NB4 (cell line): ENCODE measurements at regions not wholly inside any gene's neighbourhood (a gene's known extent, or its start where the extent isn't known, plus 50 kb on each side); places are given as distances from the start of the nearest gene placed in this dataset.

Experiments
- DNase-seq: peaks from one replicate; pipeline ENCODE4 v3.0.0; 2010; ENCODE audit warnings: low read depth
- H3K4me3 ChIP-seq: one replicate; pipeline ENCODE4 v1.5.1; 2011; ENCODE audit warnings: mild to moderate bottlenecking, low read depth, low read length, moderate library complexity
- CTCF ChIP-seq: IDR thresholded peaks from one replicate; pipeline ENCODE4 v1.5.1; 2012; ENCODE audit warnings: low read depth, low read length
- MAX ChIP-seq: IDR thresholded peaks from 2 replicates; pipeline ENCODE4 v1.6.1; 2011; ENCODE audit warnings: low read depth, low read length
- MYC ChIP-seq: IDR thresholded peaks from 2 replicates; pipeline ENCODE4 v1.6.1; 2011; ENCODE audit warnings: low read depth, low read length
- POLR2A ChIP-seq: IDR thresholded peaks from 2 replicates; pipeline ENCODE4 v1.6.1; 2011; ENCODE audit warnings: mild to moderate bottlenecking; ENCODE audit not compliant: insufficient read length; ENCODE audit errors: extremely low read depth

- TF ChIP-seq CTCF (no peak), MAX (no peak), MYC (no peak), POLR2A (no peak)
- DNase-seq, result no peak
- H3K4me3 ChIP-seq, result no peak overlapping the region
Observed at GRCh38 chr1:72892461-72892860, 610.1 kb upstream of the NEGR1 start.

- TF ChIP-seq MAX, result no peak
- TF ChIP-seq CTCF, result no peak
- no peak for TF ChIP-seq MYC
- TF ChIP-seq POLR2A, result no peak
- H3K4me3 ChIP-seq, result no peak overlapping the region
- no peak for DNase-seq
Observed at GRCh38 chr1:72891976-72892375, 609.6 kb upstream of the NEGR1 start.

GRCh38 chr1:72885841-72886240, 603.5 kb upstream of the NEGR1 start:
- DNase-seq, result no peak
- TF ChIP-seq MYC (no peak), POLR2A (no peak), MAX (no peak), CTCF (no peak)
- H3K4me3 ChIP-seq, result no peak overlapping the region

- no peak for TF ChIP-seq POLR2A
- TF ChIP-seq CTCF, result no peak
- TF ChIP-seq MYC, result no peak
- no peak for TF ChIP-seq MAX
- H3K4me3 ChIP-seq, result no peak overlapping the region
- DNase-seq, result no peak
Observed at GRCh38 chr1:72885017-72885416, 602.7 kb upstream of the NEGR1 start.

- TF ChIP-seq CTCF, result no peak
- TF ChIP-seq MAX, result no peak
- no peak for TF ChIP-seq POLR2A
- TF ChIP-seq MYC, result no peak
- no peak overlapping the region for H3K4me3 ChIP-seq
- no peak for DNase-seq
Observed at GRCh38 chr1:72869873-72870272, 587.5 kb upstream of the NEGR1 start.

GRCh38 chr1:72869441-72869840, 587.1 kb upstream of the NEGR1 start:
- H3K4me3 ChIP-seq, result no peak overlapping the region
- TF ChIP-seq MAX, result no peak
- no peak for TF ChIP-seq POLR2A
- TF ChIP-seq CTCF, result no peak
- TF ChIP-seq MYC, result no peak
- no peak for DNase-seq
